Dermis microvascular lymphatic vessel endothelial cell (primary cell): ENCODE measurements at regions not wholly inside any gene's neighbourhood (a gene's known extent, or its start where the extent isn't known, plus 50 kb on each side); places are given as distances from the start of the nearest gene placed in this dataset.
A peak's percentile ranks its signal among the peaks of the same experiment; 100 is the strongest.
"Not testable (repeated sequence)": the region's sequence is repeated elsewhere in the genome, so short reads cannot be mapped to it uniquely, and the experiment has no call there.

ENCODE experiments used
- DNase-seq, 2 donors: peaks; one replicate each; pipeline versions ENCODE4 v3.0.0 to v3.0.0-alpha.2; 2010; ENCODE audit warnings: low read depth in 2 of 2

GRCh38 chr4:131610517-131610916 is 1538.6 kb upstream of the PCDH10 start:
- peak; percentile 14 to 21 for DNase-seq

GRCh38 chr4:131613086-131613823 is 1535.8 kb upstream of the PCDH10 start:
- DNase-seq: no peak

GRCh38 chr4:131613824-131614216 is 1535.3 kb upstream of the PCDH10 start:
- no peak for DNase-seq

GRCh38 chr4:131632877-131633276 is 1516.2 kb upstream of the PCDH10 start:
- no peak for DNase-seq

GRCh38 chr4:131635191-131635590 is 1513.9 kb upstream of the PCDH10 start:
- no peak for DNase-seq

- no peak for DNase-seq
Measured at GRCh38 chr4:131638781-131639180, 1510.3 kb upstream of the PCDH10 start.

GRCh38 chr4:131644619-131645018 is 1504.5 kb upstream of the PCDH10 start:
- no peak for DNase-seq

- no peak for DNase-seq
Measured at GRCh38 chr4:131649227-131649626, 1499.9 kb upstream of the PCDH10 start.

- DNase-seq: no peak
Measured at GRCh38 chr4:131650951-131651350, 1498.1 kb upstream of the PCDH10 start.

GRCh38 chr4:131683314-131683713 is 1465.8 kb upstream of the PCDH10 start:
- DNase-seq: not testable (repeated sequence)

GRCh38 chr4:131721883-131722282 is 1427.2 kb upstream of the PCDH10 start:
- no peak for DNase-seq

GRCh38 chr4:131723069-131723468 is 1426.0 kb upstream of the PCDH10 start:
- not testable (repeated sequence) for DNase-seq

- peak in 1 of 2 donors; percentile 79 for DNase-seq
Measured at GRCh38 chr4:131724847-131725246, 1424.2 kb upstream of the PCDH10 start.

GRCh38 chr4:131725521-131725920 is 1423.6 kb upstream of the PCDH10 start:
- DNase-seq: not testable (repeated sequence)

- DNase-seq: not testable (repeated sequence)
Measured at GRCh38 chr4:131726940-131727339, 1422.2 kb upstream of the PCDH10 start.

- not testable (repeated sequence) for DNase-seq
Measured at GRCh38 chr4:131727418-131727817, 1421.7 kb upstream of the PCDH10 start.

- DNase-seq: not testable (repeated sequence)
Measured at GRCh38 chr4:131729205-131729604, 1419.9 kb upstream of the PCDH10 start.

GRCh38 chr4:131729716-131730398 is 1419.2 kb upstream of the PCDH10 start:
- DNase-seq: not testable (repeated sequence)

- not testable (repeated sequence) for DNase-seq
Measured at GRCh38 chr4:131730574-131730973, 1418.5 kb upstream of the PCDH10 start.

GRCh38 chr4:131732034-131732630 is 1417.0 kb upstream of the PCDH10 start:
- DNase-seq: not testable (repeated sequence)

- DNase-seq: not testable (repeated sequence)
Measured at GRCh38 chr4:131734321-131734720, 1414.8 kb upstream of the PCDH10 start.

GRCh38 chr4:131734851-131735385 is 1414.2 kb upstream of the PCDH10 start:
- DNase-seq: not testable (repeated sequence)
